Kidney epithelial cell (primary cell): ENCODE measurements at regions not wholly inside any gene's neighbourhood (a gene's known extent, or its start where the extent isn't known, plus 50 kb on each side); places are given as distances from the start of the nearest gene placed in this dataset.

Source experiments
- DNase-seq: peaks from one replicate; pipeline ENCODE4 v3.0.0-alpha.2; 2010; ENCODE audit warnings: low read depth
- H3K27me3 ChIP-seq: 2 replicates; pipeline ENCODE4 v1.6.0; 2011; ENCODE audit warnings: low read length; ENCODE audit not compliant: control insufficient read depth, insufficient read depth
- H3K36me3 ChIP-seq: 2 replicates; pipeline ENCODE4 v1.5.1; 2011; ENCODE audit warnings: low read length; ENCODE audit not compliant: control insufficient read depth, insufficient read depth
- H3K4me3 ChIP-seq: 2 replicates; pipeline ENCODE4 v1.5.1; 2011; ENCODE audit warnings: low read depth, mild to moderate bottlenecking, control low read depth, low read length
- CTCF ChIP-seq: IDR thresholded peaks from 2 replicates; pipeline ENCODE4 v1.5.1; 2011; ENCODE audit warnings: mild to moderate bottlenecking, moderate library complexity, low read length, control low read depth, inconsistent platforms; ENCODE audit not compliant: insufficient read depth, poor library complexity, severe bottlenecking

GRCh38 chr2:105576050-105576439, 168.7 kb upstream of the NCK2 start:
- no peak for TF ChIP-seq CTCF
- no peak for DNase-seq
- H3K27me3 ChIP-seq = peaks cover 4% of the 10 kb centered on the region
- no peaks in the 10 kb centered on the region for H3K36me3 ChIP-seq
- no peak overlapping the region for H3K4me3 ChIP-seq

GRCh38 chr2:105575499-105576025, 169.2 kb upstream of the NCK2 start:
- no peak for TF ChIP-seq CTCF
- Histone ChIP-seq H3K36me3 (no peaks in the 10 kb centered on the region), H3K27me3 (peaks cover 4% of the 10 kb centered on the region), H3K4me3 (no peak overlapping the region)
- DNase-seq = no peak

- H3K36me3 ChIP-seq = no peaks in the 10 kb centered on the region
- H3K4me3 ChIP-seq = no peak overlapping the region
- no peak for TF ChIP-seq CTCF
- no peak for DNase-seq
- peaks cover 4% of the 10 kb centered on the region for H3K27me3 ChIP-seq
Observed at GRCh38 chr2:105574796-105575344, 169.8 kb upstream of the NCK2 start.

- no peak for DNase-seq
- no peak overlapping the region for H3K4me3 ChIP-seq
- H3K36me3 ChIP-seq = no peaks in the 10 kb centered on the region
- peaks cover 4% of the 10 kb centered on the region for H3K27me3 ChIP-seq
- TF ChIP-seq CTCF = no peak
Observed at GRCh38 chr2:105573910-105574655, 170.6 kb upstream of the NCK2 start.

GRCh38 chr2:105573490-105573889, 171.2 kb upstream of the NCK2 start:
- no peak for DNase-seq
- Histone ChIP-seq H3K36me3 (no peaks in the 10 kb centered on the region), H3K27me3 (peaks cover 4% of the 10 kb centered on the region), H3K4me3 (no peak overlapping the region)
- no peak for TF ChIP-seq CTCF
